ENCODE measurements at regions not wholly inside any gene's neighbourhood (a gene's known extent, or its start where the extent isn't known, plus 50 kb on each side); places are given as distances from the start of the nearest gene placed in this dataset.

- TF ChIP-seq POLR2A (IDR thresholded peaks at IDR 0.05) = no peak
- TF ChIP-seq CTCF (IDR thresholded peaks at IDR 0.05) = no peak
- TF ChIP-seq EP300 (IDR thresholded peaks at IDR 0.05) = no peak
- no peak for TF ChIP-seq POLR2AphosphoS5 (IDR thresholded peaks at IDR 0.05)
These were observed 231.7 kb upstream of the PRKD1 start for GRCh38 chr14:30159374-30159773.

Data from upper lobe of left lung (tissue), 4 donors.